ENCODE measurements at regions not wholly inside any gene's neighbourhood (a gene's known extent, or its start where the extent isn't known, plus 50 kb on each side); places are given as distances from the start of the nearest gene placed in this dataset.

- Mint-ChIP-seq H3K9me3 (no peaks in the 10 kb centered on the region), H3K4me1 (peaks cover 54% of the 10 kb centered on the region), H3K4me3 (peak overlapping the region; percentile 38; the same call in 1 of the 3 replicates), H3K27ac (peak overlapping the region; percentile 85; the same call in 1 of the 2 replicates), H3K27me3 (ENCODE audit: insufficient read depth, low read depth, poor library complexity) (no peaks in the 10 kb centered on the region), H3K36me3 (ENCODE audit: low read depth) (no peaks in the 10 kb centered on the region)
- Histone ChIP-seq H3K4me3 (no peak overlapping the region), H3K4me2 (no peak overlapping the region), H3F3A (replicated peaks; ENCODE audit: low read depth) (no peaks in the 10 kb centered on the region), H3K27ac (ENCODE audit: low read depth) (no peak overlapping the region), H3K4me1 (ENCODE audit: insufficient read depth) (peaks cover 54% of the 10 kb centered on the region), H3K79me2 (replicated peaks; ENCODE audit: insufficient read depth) (no peaks in the 10 kb centered on the region), H2AFZ (no peak overlapping the region), H3K27me3 (ENCODE audit: insufficient read depth) (no peaks in the 10 kb centered on the region), H3K9me2 (ENCODE audit: insufficient read depth) (no peaks in the 10 kb centered on the region; the same call in 1 of the 2 replicates), H3K36me3 (ENCODE audit: insufficient read depth) (no peaks in the 10 kb centered on the region), H4K20me1 (replicated peaks; ENCODE audit: insufficient read depth) (no peaks in the 10 kb centered on the region)
- peak; percentile 85 for TF ChIP-seq NANOG (IDR thresholded peaks at IDR 0.05; ENCODE audit: borderline replicate concordance)
- TF ChIP-seq EZH2 (IDR thresholded peaks at IDR 0.05; ENCODE audit: low read depth, unreplicated experiment) = no peak
- ATAC-seq = peak; percentile 69
- no peak for DNase-seq (ENCODE audit: low spot score)
Measured at GRCh38 chr2:182631299-182631698, 84.8 kb upstream of the DNAJC10 start.

- Histone ChIP-seq H4K20me1 (replicated peaks; ENCODE audit: insufficient read depth) (no peaks in the 10 kb centered on the region), H3K4me1 (ENCODE audit: insufficient read depth) (peaks cover 53% of the 10 kb centered on the region), H3K4me2 (0 out of 2 replicates have a peak overlapping the region, but pooled peaks have one; percentile 27), H2AFZ (no peak overlapping the region), H3F3A (replicated peaks; ENCODE audit: low read depth) (no peaks in the 10 kb centered on the region), H3K36me3 (ENCODE audit: insufficient read depth) (no peaks in the 10 kb centered on the region), H3K4me3 (no peak overlapping the region), H3K79me2 (replicated peaks; ENCODE audit: insufficient read depth) (no peaks in the 10 kb centered on the region), H3K27me3 (ENCODE audit: insufficient read depth) (no peaks in the 10 kb centered on the region), H3K27ac (ENCODE audit: low read depth) (no peak overlapping the region), H3K9me2 (ENCODE audit: insufficient read depth) (no peaks in the 10 kb centered on the region)
- no peaks in the 10 kb centered on the region for H3K36me3 Mint-ChIP-seq (ENCODE audit: low read depth)
- peaks cover 56% of the 10 kb centered on the region for H3K4me1 Mint-ChIP-seq
- no peak overlapping the region for H3K27ac Mint-ChIP-seq
- no peak overlapping the region for H3K4me3 Mint-ChIP-seq
- H3K9me3 Mint-ChIP-seq = no peaks in the 10 kb centered on the region
- ATAC-seq (no peak), DNase-seq (ENCODE audit: low spot score) (no peak)
- H3K27me3 Mint-ChIP-seq (ENCODE audit: insufficient read depth, low read depth, poor library complexity) = peaks cover 2% of the 10 kb centered on the region
- TF ChIP-seq STAT1 (IDR thresholded peaks at IDR 0.05; ENCODE audit: unreplicated experiment) (no peak), CREB1 (CRISPR knock-in tag; IDR thresholded peaks at IDR 0.05; ENCODE audit: low read depth) (no peak), REST (IDR thresholded peaks at IDR 0.05; ENCODE audit: unreplicated experiment) (no peak), EZH2 (IDR thresholded peaks at IDR 0.05; ENCODE audit: low read depth, unreplicated experiment) (no peak), POLR2AphosphoS5 (IDR thresholded peaks at IDR 0.05; ENCODE audit: low read depth) (no peak), ETS1 (IDR thresholded peaks at IDR 0.05) (no peak), ZNF462 (CRISPR knock-in tag; IDR thresholded peaks at IDR 0.05) (no peak), ZNF114 (CRISPR knock-in tag; IDR thresholded peaks at IDR 0.05) (no peak), NANOG (IDR thresholded peaks at IDR 0.05; ENCODE audit: borderline replicate concordance) (no peak), JUNB (IDR thresholded peaks at IDR 0.05; ENCODE audit: unreplicated experiment) (no peak)
Measured at GRCh38 chr2:182634386-182634785, 81.7 kb upstream of the DNAJC10 start.
